Brain microvascular endothelial cell (primary cell): ENCODE measurements at regions not wholly inside any gene's neighbourhood (a gene's known extent, or its start where the extent isn't known, plus 50 kb on each side); places are given as distances from the start of the nearest gene placed in this dataset.

Experiments
- DNase-seq: peaks from one replicate; pipeline ENCODE4 v3.0.0-alpha.2; 2020
- H3K27ac ChIP-seq: fragments of 250-450 bp; sonication (Bioruptor Pico); 2 replicates; pipeline ENCODE4 v1.5.1; 2020; ENCODE audit warnings: mild to moderate bottlenecking, moderate library complexity
- H3K27me3 ChIP-seq: fragments of 250-450 bp; sonication (Bioruptor Pico); replicated peaks from 2 replicates; pipeline ENCODE4 v1.5.1; 2020; ENCODE audit warnings: mild to moderate bottlenecking
- H3K36me3 ChIP-seq: fragments of 250-450 bp; sonication (Bioruptor Pico); replicated peaks from 2 replicates; pipeline ENCODE4 v1.5.1; 2020; ENCODE audit warnings: mild to moderate bottlenecking
- H3K4me3 ChIP-seq: 2 replicates; pipeline ENCODE4 v1.5.1; 2011; ENCODE audit warnings: low read depth, mild to moderate bottlenecking, control low read depth, low read length, moderate library complexity
- CTCF ChIP-seq: IDR thresholded peaks from 2 replicates; pipeline ENCODE4 v1.5.1; 2011; ENCODE audit warnings: low read depth, mild to moderate bottlenecking, moderate library complexity, low read length, control low read depth, inconsistent platforms; ENCODE audit errors: missing control alignments
- in situ Hi-C: cut with HindIII; loops from 2 replicates; pipeline ENCODE4 v1.10.0; 2017; ENCODE audit warnings: low sequenced_read_pairs, low pct_ligation_motif_present

- no peak for TF ChIP-seq CTCF
- H3K27ac ChIP-seq: no peak overlapping the region
- H3K27me3 ChIP-seq: no peaks in the 10 kb centered on the region
- no peaks in the 10 kb centered on the region for H3K36me3 ChIP-seq
- DNase-seq: no peak
- in situ Hi-C loops: no loop called here
- H3K4me3 ChIP-seq: no peak overlapping the region
Observed at GRCh38 chr1:82858031-82858430, 1057.3 kb downstream of the ADGRL2 start.

- in situ Hi-C loops: no loop called here
- Histone ChIP-seq H3K4me3 (no peak overlapping the region), H3K27me3 (no peaks in the 10 kb centered on the region), H3K27ac (no peak overlapping the region), H3K36me3 (no peaks in the 10 kb centered on the region)
- no peak for TF ChIP-seq CTCF
- no peak for DNase-seq
Observed at GRCh38 chr1:82849460-82849859, 1048.7 kb downstream of the ADGRL2 start.

- Histone ChIP-seq H3K4me3 (no peak overlapping the region), H3K27ac (no peak overlapping the region), H3K36me3 (no peaks in the 10 kb centered on the region), H3K27me3 (no peaks in the 10 kb centered on the region)
- DNase-seq: no peak
- no peak for TF ChIP-seq CTCF
- in situ Hi-C loops: no loop called here
Observed at GRCh38 chr1:82848043-82848442, 1047.3 kb downstream of the ADGRL2 start.

- DNase-seq: no peak
- TF ChIP-seq CTCF: no peak
- H3K27ac ChIP-seq: no peak overlapping the region
- H3K27me3 ChIP-seq: no peaks in the 10 kb centered on the region
- no peak overlapping the region for H3K4me3 ChIP-seq
- no peaks in the 10 kb centered on the region for H3K36me3 ChIP-seq
- in situ Hi-C loops: no loop called here
Observed at GRCh38 chr1:82845866-82846265, 1045.1 kb downstream of the ADGRL2 start.

- no peak overlapping the region for H3K4me3 ChIP-seq
- no peak for TF ChIP-seq CTCF
- in situ Hi-C loops: no loop called here
Observed at GRCh38 chr1:82844911-82845827, 1044.4 kb downstream of the ADGRL2 start.

More at GRCh38 chr1:82844911-82845827, 1044.4 kb downstream of the ADGRL2 start:
- Histone ChIP-seq H3K36me3 (no peaks in the 10 kb centered on the region), H3K27me3 (no peaks in the 10 kb centered on the region), H3K27ac (no peak overlapping the region)
- DNase-seq: no peak
